PC-3 (cell line): ENCODE measurements at regions not wholly inside any gene's neighbourhood (a gene's known extent, or its start where the extent isn't known, plus 50 kb on each side); places are given as distances from the start of the nearest gene placed in this dataset.

Experiments
- CTCF ChIP-seq: fragments of 300-600 bp; sonication (generic); conservative IDR thresholded peaks from 2 replicates; pipeline ENCODE4 v1.5.1; 2017; ENCODE audit warnings: antibody characterized with exemption, low read depth, mild to moderate bottlenecking, low read length
- EZH2 ChIP-seq: fragments of 300-600 bp; sonication (generic); IDR thresholded peaks from one replicate; pipeline ENCODE4 v1.6.1; 2017; ENCODE audit warnings: antibody characterized with exemption, mild to moderate bottlenecking, low read length; ENCODE audit not compliant: unreplicated experiment
- EZH2phosphoT487 ChIP-seq: fragments of 300-600 bp; sonication (generic); IDR thresholded peaks from 2 replicates; pipeline ENCODE4 v1.6.1; 2018; ENCODE audit warnings: mild to moderate bottlenecking, antibody characterized with exemption, low read length, borderline replicate concordance

GRCh38 chr18:67305466-67305865 is 211.1 kb downstream of the DSEL start:
- TF ChIP-seq CTCF = no peak
- TF ChIP-seq EZH2 = no peak
- TF ChIP-seq EZH2phosphoT487 = no peak
